ENCODE measurements at regions not wholly inside any gene's neighbourhood (a gene's known extent, or its start where the extent isn't known, plus 50 kb on each side); places are given as distances from the start of the nearest gene placed in this dataset.
"Not testable (repeated sequence)": the region's sequence is repeated elsewhere in the genome, so short reads cannot be mapped to it uniquely, and the experiment has no call there.

DNA sequence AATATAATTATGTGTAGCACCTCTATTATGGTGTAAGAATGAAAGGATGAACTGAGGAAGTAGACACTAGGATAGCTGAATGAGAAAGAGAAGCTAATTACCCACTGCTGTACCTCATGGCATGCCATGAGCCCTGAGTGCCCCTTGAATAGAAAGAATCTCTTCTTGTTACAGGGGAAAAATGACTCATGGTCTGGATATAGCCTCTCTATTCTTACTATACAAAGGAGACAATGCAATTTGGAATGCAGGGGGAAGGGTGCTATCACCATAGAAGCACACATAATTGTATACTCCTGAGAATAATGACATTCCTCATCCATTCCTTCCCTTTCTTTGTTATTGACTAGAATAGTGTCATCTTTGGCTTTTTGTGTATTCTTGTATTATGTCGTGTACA lies 385.2 kb downstream of the CDH7 start:
- FAIRE-seq: no peak

DNA sequence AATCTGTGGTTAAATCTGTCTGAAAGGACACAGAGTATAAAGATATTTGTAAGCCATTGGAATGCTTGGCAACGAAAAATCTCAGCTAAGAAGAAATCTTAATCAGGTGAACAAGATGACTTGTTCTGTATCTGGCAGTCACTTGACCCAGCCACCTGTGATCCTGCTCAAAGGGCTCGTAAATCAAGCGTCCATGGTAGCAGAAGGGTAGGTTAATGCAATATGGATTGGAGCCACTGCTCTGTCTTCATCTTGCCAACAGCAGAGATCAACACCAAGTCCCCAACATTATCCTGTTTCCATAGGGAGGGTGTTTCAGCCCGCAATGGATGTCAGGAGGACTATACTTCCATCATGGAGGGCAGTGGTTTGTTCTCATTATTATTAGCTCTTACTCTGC lies 378.4 kb downstream of the CDH7 start:
- FAIRE-seq: no peak

DNA sequence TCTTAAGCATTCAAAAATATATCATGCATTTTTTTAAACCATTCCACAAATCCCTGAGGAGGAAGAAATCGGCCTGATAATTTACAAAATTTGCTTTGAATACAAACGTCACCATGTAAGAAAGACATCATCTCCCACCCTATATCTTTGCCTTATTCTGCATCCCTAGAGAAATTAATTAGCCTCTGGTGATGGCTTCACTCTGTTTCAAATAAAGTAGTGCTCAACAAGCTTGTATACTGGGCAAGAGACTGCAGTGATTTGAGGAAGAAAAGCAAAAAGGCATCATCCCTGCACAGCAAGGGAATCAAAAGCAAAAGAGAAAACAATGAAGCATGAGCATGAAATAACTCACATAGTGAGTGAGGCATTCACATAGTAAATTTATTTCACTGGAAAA lies 375.5 kb downstream of the CDH7 start:
- FAIRE-seq: no peak

DNA sequence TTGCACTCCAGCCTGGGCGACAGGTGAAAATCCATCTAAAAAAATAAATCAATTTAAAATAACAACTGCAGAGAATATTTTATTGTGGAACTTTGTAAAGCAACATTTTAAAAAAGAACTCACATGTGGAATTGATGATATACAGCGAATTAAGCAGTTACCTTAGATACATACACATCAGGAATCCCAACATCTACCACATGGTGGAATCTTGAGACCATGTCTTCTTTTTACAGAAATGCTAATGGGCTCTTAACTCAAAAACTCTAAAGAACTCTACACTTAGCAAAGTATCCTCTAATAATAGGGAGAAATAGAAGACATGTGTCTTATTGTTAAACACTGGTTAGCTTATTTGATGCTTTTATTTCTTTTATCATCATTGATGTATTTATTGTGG lies 373.6 kb downstream of the CDH7 start:
- FAIRE-seq: no peak

DNA sequence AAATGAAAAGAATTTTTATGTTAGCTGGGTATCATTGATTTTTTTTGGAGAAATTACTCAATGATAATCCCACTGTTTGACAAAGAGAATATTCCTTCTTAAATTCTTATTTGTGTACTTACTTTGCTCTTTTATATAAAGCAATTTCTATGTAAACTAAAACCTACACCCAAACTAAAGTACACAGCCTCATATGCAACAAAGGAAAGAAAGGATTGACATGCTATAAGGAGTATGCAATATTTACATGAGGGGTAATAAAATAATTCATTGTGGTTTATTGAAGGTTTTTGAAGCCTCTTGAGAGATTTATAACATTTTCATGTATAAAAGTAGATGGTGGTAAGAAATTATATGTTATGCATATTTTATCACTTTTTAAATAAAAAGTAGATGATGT lies 368.5 kb downstream of the CDH7 start:
- FAIRE-seq: no peak

DNA sequence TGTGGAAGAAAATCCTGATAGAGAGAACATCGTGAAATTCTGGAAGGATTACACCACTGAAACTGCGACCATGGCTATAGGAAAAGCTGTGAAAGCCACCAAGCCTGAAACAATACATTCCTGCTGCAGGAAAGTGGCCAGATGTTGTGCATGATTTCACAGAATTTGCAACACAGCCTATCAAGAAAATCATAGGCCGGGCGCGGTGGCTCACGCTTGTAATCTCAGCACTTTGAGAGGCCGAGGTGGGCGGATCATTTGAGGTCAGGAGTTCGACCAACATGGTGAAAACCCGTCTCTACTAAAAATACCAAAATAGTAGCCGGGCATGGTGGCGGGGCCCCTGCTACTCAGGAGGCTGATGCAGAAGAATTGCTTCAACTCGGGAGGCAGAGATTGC lies 360.2 kb downstream of the CDH7 start:
- FAIRE-seq: no peak

DNA sequence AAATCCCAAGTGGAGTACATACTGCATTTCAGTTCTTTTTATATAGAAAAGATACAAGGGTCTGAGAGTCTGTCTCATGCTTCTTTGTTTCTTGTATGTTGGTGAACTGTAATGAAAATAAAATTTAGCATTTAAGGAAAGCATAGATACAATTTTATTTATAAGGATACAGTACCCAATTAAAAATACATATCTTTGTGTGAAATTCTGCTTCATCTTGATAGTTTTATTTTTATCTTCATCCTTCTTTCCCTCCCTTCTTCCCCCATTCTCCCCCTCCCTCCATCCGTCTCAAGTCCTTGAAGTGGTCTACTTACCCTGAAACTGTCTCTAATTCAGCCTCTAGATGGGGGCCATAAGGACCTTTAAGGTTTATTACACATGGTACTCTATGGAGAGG lies 359.8 kb downstream of the CDH7 start:
- FAIRE-seq: no peak

DNA sequence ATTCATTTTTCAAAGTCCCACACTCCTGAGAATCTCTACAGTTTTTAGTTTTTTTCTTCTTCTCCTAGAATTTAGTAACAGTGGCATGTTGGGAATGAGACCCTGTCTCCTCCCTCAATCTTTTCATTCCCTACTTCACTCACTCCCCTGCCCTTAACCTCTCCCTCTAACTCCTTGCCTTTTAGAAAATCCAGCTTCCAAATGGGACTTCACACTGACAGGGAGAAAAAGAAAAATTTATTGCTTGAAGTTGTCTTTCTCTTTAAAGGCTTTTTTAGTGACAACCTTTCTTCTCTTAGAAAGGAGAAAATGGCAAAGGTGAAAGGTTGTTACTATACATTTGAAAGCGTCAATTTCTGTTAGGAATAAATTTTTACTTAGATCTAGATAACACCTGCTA lies 359.2 kb downstream of the CDH7 start:
- FAIRE-seq: no peak

DNA sequence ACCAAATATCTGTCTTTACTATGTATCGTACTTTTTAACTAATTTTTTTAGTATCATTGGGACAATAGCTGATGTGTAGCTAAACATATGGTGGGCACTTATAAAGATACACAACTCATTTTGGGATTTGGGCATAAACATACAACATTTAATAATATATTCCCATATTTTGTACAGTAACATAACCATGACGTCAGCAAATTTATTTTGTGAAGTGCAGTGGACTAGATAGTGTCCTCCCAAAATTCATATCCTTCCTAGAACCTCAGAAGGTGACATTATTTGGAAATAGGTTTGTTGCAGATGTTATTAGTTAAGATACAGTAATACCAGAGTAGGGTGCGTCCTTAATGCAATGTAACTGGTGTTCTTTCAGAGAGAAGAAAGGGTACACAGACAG lies 356.7 kb downstream of the CDH7 start:
- FAIRE-seq: no peak

DNA sequence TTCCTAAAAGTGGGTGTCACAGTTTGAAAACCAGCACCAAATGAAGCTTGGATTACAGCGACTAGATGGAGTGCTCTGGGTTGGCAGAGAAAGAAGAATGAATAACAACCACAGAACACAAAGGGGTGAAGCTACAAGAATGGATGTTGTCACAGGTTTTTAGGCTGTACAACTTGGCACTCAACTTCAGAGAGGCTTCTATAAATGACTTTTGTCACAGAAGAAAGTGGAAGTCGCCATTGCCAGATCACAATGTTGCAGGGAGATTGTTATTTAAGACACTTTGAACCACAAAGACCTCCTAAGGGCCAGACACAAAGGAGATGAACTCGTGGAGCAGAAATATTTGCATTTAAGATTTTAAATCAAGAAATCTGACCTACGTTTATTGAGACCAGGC lies 354.2 kb downstream of the CDH7 start:
- no peak for FAIRE-seq

DNA sequence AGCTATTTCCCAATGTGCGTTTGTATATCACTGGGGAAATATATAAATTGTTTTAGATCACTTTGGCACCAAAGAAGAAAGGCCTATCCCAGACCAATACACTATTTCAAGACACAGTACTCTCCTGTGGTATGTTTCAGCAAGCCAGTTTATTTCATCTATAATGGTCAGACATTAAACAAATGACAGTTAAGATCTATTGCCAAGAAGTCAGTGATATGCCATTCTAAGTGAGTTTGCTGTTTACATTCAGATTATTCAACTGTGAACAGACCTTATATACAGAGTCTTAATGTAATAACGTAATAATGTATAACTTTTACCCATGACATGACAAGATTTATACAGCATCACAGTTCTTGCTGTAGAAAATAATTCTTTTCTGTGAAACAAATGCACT lies 352.7 kb downstream of the CDH7 start:
- no peak for FAIRE-seq

DNA sequence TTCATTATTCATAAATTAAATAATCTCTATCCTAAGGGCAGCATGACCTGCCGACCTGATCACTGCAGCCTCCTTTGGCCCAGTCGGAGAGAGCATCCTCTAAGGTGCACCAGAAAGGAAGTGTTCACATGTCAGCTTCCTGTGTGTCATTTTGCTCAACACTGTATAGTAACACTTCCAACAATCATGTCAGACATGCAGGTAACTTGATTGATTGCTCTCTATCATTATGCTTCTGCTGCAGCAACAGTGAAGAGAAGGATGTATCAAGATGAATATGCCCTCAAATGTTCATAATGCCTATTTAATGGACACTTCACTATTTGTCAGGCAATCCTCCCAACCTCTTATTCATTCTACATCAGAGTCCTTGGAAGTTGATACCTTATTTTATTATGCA lies 332.3 kb downstream of the CDH7 start:
- no peak for FAIRE-seq

DNA sequence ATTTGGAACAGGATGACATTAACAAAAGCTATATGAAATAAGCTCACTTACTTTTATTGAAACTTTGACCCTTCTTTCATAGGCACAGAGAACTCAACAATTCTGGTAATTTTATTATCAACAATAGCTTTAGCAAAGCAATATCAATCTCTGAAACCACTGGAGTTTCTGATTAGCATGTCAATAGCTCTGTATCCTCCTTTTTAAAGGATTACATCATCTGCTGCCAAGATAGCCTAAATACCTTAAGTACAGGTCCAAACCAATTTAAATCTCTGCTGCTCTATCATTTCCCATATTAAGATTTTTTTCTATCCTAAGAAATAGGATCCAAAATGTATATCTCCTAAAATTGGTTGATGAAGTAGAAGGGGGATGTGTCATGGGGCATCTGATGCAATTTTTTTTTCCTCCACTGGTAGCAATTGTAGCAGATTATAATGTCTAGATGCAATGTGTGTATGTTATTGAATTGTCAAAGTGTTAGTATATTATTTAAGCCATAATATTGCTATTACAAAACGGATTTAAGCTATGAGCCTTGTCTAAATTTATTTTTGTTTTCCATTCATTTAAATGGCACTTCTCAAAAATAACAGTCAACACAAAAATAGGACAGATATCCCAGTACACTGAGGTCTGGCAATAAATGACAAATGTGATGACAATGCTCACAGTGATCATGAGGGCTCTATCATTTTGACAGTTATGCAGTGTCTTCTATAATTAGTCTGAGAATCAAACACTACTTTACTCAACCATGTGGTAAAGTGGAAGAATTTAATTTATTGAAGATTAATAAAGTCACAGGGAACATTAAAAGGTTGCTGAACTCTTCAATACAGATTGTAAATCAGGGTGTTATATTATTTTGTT lies 328.4 kb downstream of the CDH7 start:
- no peak for FAIRE-seq

DNA sequence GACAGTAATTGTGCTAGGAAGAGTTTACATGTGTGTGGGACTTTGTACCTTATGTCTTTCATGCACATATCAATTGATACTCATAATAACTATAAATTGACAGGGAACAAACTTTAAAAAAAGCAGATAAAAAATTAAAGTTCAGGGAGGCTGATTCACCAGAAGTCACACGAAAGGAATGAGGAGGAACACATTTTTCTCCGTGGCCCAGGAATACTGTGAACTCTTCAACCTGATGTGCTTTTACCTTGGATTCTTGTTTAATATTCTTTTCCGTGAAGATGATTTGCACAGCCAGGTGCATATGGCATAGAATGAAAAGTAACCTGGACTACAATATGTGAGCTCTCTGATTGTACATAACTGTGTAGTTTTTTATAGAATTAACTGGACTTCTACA lies 326.3 kb downstream of the CDH7 start:
- no peak for FAIRE-seq

DNA sequence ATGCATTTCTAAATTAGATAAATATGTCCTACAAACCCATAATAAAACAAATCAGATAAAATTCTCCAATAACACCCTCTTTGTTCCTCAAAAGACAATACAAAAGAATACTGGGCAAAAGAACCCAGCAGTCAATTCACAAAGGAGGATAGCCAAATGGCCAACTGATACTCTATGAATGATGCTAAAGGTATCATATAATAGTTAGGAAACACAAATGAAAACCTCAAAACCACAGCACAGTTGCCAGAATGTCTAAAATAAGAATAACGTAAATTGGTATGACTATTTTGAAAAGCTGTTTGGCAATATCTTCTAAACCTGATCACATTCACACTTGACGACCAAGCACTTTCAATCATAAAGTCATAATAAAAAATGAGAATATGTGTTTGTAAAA lies 315.4 kb downstream of the CDH7 start:
- FAIRE-seq: no peak

DNA sequence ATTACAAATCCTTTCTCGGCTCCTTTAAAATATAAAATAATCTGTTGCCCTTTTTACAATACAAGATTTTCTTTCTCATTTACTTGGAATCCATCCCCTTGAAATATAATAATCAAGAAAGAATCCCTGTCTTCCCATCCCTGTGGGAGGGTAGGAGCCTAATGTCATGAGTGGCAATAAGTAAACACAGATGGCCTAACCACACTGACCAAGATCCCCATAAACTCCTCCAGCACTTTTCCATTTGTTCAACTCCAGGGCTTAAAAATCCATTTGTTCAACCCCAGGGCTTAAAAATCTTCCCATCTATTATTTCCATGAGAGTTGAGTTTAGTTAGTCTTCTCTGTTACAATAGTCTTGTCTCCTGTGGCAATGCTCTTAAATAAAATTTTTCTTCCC lies 297.6 kb downstream of the CDH7 start:
- FAIRE-seq: no peak

DNA sequence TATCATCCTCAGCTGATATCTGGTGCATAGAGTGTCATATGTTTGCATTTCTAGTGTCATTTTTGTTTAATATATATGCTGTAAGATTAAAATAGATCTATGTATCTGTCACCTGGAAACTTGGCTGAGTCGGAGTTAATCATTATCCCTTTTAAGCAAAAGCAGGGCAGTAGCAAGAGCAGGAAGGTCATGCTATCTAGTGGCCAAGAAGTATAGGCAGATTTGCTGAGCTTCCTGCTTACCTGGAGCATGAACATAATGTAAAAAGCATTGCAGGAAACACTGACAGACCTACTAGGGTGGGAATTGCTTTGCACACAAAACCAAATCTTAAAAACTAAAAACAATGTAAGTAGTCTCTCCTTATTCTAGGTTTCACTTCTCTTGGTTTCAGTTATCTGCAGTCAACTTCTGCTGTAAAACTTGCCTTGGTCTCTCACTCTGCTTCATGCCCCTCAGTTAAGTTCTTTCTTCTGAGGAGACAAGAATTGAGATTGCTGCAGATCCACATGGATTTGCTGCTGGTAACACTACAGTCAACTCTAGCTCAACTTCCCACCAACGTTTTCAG lies 295.3 kb downstream of the CDH7 start:
- FAIRE-seq: no peak

DNA sequence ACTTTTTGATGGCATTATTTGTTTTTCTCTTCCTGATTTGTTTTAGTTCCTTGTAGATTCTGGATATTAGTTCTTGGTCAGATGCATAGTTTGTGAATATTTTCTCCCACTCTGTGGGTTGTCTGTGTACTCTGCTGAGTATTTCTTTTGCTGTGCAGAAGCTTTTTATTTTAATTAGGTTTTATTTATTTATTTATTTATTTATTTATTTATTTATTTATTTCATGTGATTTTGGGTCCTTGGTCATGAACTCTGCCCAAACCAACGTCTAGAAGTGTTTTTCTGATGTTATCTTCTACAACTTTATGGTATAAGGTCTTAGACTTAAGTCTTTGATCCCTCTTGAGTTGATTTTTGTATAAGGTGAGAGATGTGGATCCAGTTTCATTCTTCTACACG lies 292.2 kb downstream of the CDH7 start:
- FAIRE-seq: no peak

DNA sequence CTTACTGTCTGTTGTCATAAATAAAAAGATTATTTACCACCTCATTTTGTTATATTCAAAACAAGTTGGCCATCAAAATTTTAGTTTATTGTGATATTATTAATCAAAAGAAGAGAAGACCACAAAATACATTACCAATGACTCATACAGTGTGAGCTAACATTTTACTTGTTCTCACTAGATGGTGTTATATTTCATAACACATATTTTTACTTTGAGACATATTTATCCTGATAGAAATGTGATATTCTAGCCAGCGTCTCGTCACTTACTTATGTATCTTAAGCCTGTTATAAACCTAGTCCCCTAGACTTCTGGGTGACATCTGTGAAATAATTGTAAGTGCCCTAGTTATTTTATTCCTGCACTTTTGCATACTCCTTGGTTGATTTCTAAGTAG lies 263.2 kb downstream of the CDH7 start:
- FAIRE-seq: no peak

DNA sequence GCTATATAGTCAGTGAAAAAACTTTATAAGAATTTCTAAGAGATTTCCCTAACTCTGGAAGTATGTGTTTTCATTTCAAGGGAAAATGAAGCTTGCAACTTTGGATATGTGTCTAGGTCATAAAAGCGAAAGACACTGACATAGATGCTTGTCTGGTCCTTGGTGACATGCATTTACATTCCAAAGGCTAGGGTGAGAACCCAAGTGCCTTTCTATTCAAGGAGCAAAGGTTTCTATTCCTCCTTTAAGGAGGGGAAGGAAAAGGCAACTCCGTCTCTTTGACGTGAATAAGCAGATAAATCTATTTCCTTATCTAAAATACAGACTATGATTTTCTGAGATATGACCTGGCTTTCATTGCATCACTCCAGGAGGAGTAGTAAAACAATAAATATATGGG lies 261.1 kb downstream of the CDH7 start:
- no peak for FAIRE-seq

DNA sequence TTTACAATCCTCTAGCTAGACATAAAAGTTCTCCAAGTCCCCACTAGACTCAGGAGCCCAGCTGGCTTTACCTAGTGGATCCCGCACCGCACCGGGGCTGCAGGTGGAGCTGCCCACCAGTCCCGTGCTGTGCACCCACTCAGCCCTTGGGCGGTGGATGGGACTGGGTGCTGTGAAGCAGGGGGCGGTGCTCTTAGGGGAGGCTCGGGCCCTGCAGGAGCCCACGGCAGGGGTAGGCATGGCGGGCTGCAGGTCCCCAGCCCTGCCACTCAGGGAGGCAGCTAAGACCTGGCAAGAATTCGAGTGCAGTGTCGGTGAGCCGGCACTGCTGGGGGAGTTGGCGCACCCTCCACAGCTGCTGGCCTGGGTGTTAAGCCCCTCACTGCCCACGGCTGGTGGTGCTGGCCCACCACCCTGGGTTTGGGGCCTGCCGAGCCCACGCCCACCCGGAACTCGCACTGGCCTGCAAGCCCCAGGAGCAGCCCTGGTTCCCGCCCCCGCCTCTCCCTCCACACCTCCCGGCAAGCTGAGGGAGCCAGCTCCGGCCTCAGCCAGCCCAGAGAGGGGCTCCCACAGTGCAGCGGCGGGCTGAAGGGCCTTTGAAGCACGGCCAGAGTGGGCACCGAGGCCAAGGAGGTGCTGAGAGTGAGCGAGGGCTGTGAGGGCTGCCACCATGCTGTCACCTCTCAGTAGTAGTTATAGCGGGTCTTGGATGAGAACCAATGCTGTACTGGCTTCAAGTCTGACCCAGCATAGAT lies 255.2 kb downstream of the CDH7 start:
- no peak for FAIRE-seq

DNA sequence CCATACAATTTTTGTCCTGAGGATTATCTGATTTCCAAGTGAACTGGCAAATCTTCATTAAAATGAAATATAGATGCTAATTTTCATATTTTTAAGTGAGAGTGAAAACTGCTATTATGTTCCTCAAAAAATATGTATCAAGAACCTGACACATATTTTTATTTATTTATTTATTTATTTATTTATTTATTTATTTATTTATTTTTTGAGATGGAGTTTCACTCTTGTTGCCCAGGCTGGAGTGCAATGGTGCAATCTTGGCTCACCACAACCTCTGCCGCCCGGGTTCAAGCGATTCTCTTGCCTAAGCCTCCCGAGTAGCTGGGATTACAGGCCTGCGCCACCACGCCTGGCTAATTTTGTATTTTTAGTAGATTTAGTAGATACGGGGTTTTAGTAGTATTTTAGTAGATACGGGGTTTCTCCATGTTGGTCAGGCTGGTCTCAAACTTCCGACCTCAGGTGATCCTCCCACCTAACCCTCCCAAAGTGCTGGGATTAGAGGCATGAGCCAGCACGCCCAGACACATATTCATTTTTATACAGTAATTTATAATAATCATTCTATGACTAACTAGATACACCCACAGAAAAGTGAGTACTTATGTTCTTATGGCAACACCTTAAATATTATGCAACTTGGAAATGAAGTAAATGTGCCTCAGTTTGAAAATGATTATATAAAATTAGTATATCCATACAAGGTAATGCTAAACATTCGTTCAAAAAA lies 248.3 kb downstream of the CDH7 start:
- FAIRE-seq: not testable (repeated sequence)

DNA sequence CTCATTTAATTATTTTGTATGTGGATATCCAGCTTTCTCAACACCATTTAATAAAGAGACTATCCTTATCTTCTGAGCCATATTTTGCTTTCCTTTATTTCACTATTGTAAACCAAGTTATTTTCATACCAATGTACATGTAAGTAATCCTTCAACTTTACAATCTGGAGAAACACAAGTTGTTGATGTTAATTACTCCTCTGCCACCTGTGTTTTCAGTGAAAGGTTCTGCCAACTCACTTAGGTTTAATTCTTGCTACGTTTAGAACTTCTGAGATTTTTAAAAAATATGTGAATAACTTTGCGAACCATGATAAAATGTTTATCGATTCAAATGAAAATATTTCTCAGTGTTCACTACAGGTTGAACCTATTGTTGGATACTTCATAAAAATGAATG lies 244.4 kb downstream of the CDH7 start:
- no peak for FAIRE-seq

All from endometrium (tissue), 2 donors.